ENCODE measurements at regions not wholly inside any gene's neighbourhood (a gene's known extent, or its start where the extent isn't known, plus 50 kb on each side); places are given as distances from the start of the nearest gene placed in this dataset.

DNA sequence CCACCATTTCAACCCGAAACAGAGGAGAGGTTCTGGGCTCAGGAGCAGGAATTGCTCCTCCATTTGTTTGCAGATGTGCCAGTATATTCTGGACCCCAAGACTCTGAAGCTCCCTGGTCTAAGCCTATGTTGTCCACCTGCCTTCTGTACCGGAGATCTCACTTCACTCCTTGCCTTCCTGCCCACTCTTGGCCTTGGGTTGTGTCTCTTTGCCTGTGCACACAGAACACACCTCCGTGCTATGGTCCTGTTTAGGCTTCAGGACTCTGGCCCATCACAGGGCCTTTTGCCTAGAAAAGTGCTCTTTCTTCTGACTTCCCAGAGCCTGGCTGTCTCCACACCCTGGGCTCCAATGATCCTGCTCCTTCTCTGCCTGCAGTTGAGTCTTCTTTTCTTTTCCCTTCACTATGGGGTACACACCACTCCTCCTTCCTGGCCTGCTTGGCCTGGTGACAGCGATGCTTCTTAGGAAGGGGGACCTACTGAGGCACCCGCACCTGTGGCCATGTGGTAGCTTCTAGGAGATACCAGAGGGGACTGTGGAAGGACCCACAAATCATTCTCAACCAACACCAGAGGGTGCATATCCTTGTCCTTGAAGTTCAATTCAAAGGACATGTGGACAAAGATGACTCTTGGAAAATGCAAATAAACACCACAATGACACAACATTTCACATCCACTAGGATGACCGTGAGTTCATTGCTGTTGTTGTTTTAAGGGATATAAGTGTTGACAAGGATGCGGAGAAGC, 75.1 kb downstream of the FOXA2 start:
- no peak for TF ChIP-seq POLR2A (IDR thresholded peaks at IDR 0.05)
- TF ChIP-seq, protein P1, sequence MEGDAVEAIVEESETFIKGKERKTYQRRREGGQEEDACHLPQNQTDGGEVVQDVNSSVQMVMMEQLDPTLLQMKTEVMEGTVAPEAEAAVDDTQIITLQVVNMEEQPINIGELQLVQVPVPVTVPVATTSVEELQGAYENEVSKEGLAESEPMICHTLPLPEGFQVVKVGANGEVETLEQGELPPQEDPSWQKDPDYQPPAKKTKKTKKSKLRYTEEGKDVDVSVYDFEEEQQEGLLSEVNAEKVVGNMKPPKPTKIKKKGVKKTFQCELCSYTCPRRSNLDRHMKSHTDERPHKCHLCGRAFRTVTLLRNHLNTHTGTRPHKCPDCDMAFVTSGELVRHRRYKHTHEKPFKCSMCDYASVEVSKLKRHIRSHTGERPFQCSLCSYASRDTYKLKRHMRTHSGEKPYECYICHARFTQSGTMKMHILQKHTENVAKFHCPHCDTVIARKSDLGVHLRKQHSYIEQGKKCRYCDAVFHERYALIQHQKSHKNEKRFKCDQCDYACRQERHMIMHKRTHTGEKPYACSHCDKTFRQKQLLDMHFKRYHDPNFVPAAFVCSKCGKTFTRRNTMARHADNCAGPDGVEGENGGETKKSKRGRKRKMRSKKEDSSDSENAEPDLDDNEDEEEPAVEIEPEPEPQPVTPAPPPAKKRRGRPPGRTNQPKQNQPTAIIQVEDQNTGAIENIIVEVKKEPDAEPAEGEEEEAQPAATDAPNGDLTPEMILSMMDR (IDR thresholded peaks at IDR 0.05): no peak
